ENCODE measurements at regions not wholly inside any gene's neighbourhood (a gene's known extent, or its start where the extent isn't known, plus 50 kb on each side); places are given as distances from the start of the nearest gene placed in this dataset.

DNA sequence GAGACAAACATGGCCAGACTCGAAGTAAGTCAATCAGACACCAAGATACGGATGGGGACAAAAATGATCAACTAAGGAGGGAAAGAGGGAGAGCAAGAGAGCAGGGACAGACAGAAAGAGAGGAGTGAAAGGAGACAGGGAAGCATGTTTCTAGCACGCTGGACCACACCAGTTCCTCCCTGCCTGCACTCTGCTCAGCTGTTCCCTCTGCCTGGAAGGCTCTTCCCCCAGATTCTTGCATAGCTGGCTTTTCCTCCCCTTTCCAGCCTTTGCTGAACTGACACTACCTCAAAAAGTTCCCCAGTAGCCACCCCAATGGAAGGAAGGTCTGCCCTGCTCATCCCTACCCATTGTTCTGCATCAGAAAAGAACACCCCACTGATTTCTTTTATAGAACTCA lies 185.9 kb downstream of the MAFB start:
- in situ Hi-C loops (cut with MboI) = no loop called here
- H3K27ac ChIP-seq = no peak overlapping the region
- H3K4me1 ChIP-seq (ENCODE audit: insufficient read depth) = peaks cover 27% of the 10 kb centered on the region
- no peak overlapping the region for H3K9ac ChIP-seq
- H3K79me2 ChIP-seq (ENCODE audit: insufficient read depth) = no peaks in the 10 kb centered on the region
- no peaks in the 10 kb centered on the region for H3K27me3 ChIP-seq (replicated peaks; ENCODE audit: insufficient read depth)
- H3K4me3 ChIP-seq = no peak overlapping the region
- TF ChIP-seq EZH2phosphoT487 (IDR thresholded peaks at IDR 0.05; ENCODE audit: insufficient read depth, low read depth) = no peak
- TF ChIP-seq EZH2 (IDR thresholded peaks at IDR 0.05; ENCODE audit: insufficient read depth, poor library complexity, severe bottlenecking) = no peak
- no peak overlapping the region for H3K4me2 ChIP-seq (ENCODE audit: unreplicated experiment)
- peaks cover 26% of the 10 kb centered on the region for H3F3A ChIP-seq (ENCODE audit: insufficient read depth)
- no peaks in the 10 kb centered on the region for H3K9me3 ChIP-seq (ENCODE audit: low read depth)
- no peak overlapping the region for H2AFZ ChIP-seq
- peaks cover 4% of the 10 kb centered on the region; the same call in 1 of the 2 replicates for H3K9me2 ChIP-seq (ENCODE audit: insufficient read depth)
- WGBS, 2 experiments (ENCODE audit: low coverage in 1 of 2, low lambda C conversion rate in 2 of 2, missing lambda C conversion rate in 2 of 2) = 97 to 100% methylated on average over 3 of the region's 3 CpGs
- no peaks in the 10 kb centered on the region for H4K20me1 ChIP-seq (ENCODE audit: insufficient read depth)
- no peak for DNase-seq
- H3K36me3 ChIP-seq (ENCODE audit: low read depth) = no peaks in the 10 kb centered on the region

- in situ Hi-C loops (cut with MboI) = no loop called here
- no peaks in the 10 kb centered on the region for H4K20me1 ChIP-seq (ENCODE audit: insufficient read depth)
- no peaks in the 10 kb centered on the region for H3K27me3 ChIP-seq (replicated peaks; ENCODE audit: insufficient read depth)
- H3K9me3 ChIP-seq (ENCODE audit: low read depth) = no peaks in the 10 kb centered on the region
- H3K9ac ChIP-seq = no peak overlapping the region
- peaks cover 26% of the 10 kb centered on the region for H3K4me1 ChIP-seq (ENCODE audit: insufficient read depth)
- H3K27ac ChIP-seq = no peak overlapping the region
- no peak overlapping the region for H3K4me3 ChIP-seq
- 98 to 99% methylated on average over 8 of the region's 8 CpGs for WGBS, 2 experiments (ENCODE audit: low coverage in 1 of 2, low lambda C conversion rate in 2 of 2, missing lambda C conversion rate in 2 of 2)
- peaks cover 29% of the 10 kb centered on the region for H3F3A ChIP-seq (ENCODE audit: insufficient read depth)
- TF ChIP-seq EZH2phosphoT487 (IDR thresholded peaks at IDR 0.05; ENCODE audit: insufficient read depth, low read depth) (no peak), EZH2 (IDR thresholded peaks at IDR 0.05; ENCODE audit: insufficient read depth, poor library complexity, severe bottlenecking) (no peak)
- no peak overlapping the region for H3K4me2 ChIP-seq (ENCODE audit: unreplicated experiment)
- peaks cover 4% of the 10 kb centered on the region; the same call in 1 of the 2 replicates for H3K9me2 ChIP-seq (ENCODE audit: insufficient read depth)
- no peak overlapping the region for H2AFZ ChIP-seq
- no peaks in the 10 kb centered on the region for H3K36me3 ChIP-seq (ENCODE audit: low read depth)
- DNase-seq = no peak
- H3K79me2 ChIP-seq (ENCODE audit: insufficient read depth) = no peaks in the 10 kb centered on the region
Observed at GRCh38 chr20:40502576-40502975, 186.5 kb downstream of the MAFB start.

DNA sequence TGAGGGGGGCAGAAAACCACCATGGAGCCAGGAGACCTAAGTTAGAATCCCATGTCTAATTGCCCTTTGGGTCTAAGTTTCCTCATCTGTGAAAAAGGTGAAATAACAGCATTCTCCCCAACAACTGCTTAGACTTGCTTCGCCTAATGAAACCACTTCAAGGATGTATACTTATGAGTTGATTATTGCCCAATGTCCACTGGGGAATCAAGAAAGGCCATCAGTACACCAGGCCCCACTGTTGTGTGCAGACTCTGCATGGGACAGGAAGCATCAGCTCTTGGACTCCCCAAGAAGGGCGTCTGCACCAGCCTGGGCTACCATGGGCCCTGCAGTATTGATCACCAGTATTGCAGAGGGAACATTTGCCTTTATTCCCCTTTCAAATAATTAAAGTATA lies 189.6 kb downstream of the MAFB start:
- H2AFZ ChIP-seq = no peak overlapping the region
- H3K4me3 ChIP-seq = no peak overlapping the region
- H3K4me2 ChIP-seq (ENCODE audit: unreplicated experiment) = no peak overlapping the region
- no peak overlapping the region for H3K9ac ChIP-seq
- no peaks in the 10 kb centered on the region for H3K79me2 ChIP-seq (ENCODE audit: insufficient read depth)
- no peaks in the 10 kb centered on the region for H3K36me3 ChIP-seq (ENCODE audit: low read depth)
- 95 to 100% methylated on average over 2 of the region's 2 CpGs for WGBS, 2 experiments (ENCODE audit: low coverage in 1 of 2, low lambda C conversion rate in 2 of 2, missing lambda C conversion rate in 2 of 2)
- in situ Hi-C loops (cut with MboI) = no loop called here
- H4K20me1 ChIP-seq (ENCODE audit: insufficient read depth) = no peaks in the 10 kb centered on the region
- H3K27ac ChIP-seq = no peak overlapping the region
- peaks cover 14% of the 10 kb centered on the region for H3K4me1 ChIP-seq (ENCODE audit: insufficient read depth)
- no peaks in the 10 kb centered on the region for H3K9me3 ChIP-seq (ENCODE audit: low read depth)
- H3F3A ChIP-seq (ENCODE audit: insufficient read depth) = peaks cover 14% of the 10 kb centered on the region
- H3K9me2 ChIP-seq (ENCODE audit: insufficient read depth) = peaks cover 4% of the 10 kb centered on the region; the same call in 1 of the 2 replicates
- no peak for TF ChIP-seq EZH2 (IDR thresholded peaks at IDR 0.05; ENCODE audit: insufficient read depth, poor library complexity, severe bottlenecking)
- TF ChIP-seq EZH2phosphoT487 (IDR thresholded peaks at IDR 0.05; ENCODE audit: insufficient read depth, low read depth) = no peak
- no peaks in the 10 kb centered on the region for H3K27me3 ChIP-seq (replicated peaks; ENCODE audit: insufficient read depth)
- no peak for DNase-seq

- Histone ChIP-seq H4K20me1 (ENCODE audit: insufficient read depth) (no peaks in the 10 kb centered on the region), H3F3A (ENCODE audit: insufficient read depth) (peaks cover 23% of the 10 kb centered on the region), H3K9me2 (ENCODE audit: insufficient read depth) (peaks cover 4% of the 10 kb centered on the region; the same call in 1 of the 2 replicates), H3K36me3 (ENCODE audit: low read depth) (no peaks in the 10 kb centered on the region), H3K79me2 (ENCODE audit: insufficient read depth) (no peaks in the 10 kb centered on the region), H3K9me3 (ENCODE audit: low read depth) (no peaks in the 10 kb centered on the region), H2AFZ (peak overlapping the region; percentile 36), H3K4me2 (ENCODE audit: unreplicated experiment) (peak overlapping the region; percentile 33), H3K9ac (no peak overlapping the region), H3K27me3 (replicated peaks; ENCODE audit: insufficient read depth) (no peaks in the 10 kb centered on the region), H3K4me1 (ENCODE audit: insufficient read depth) (peaks cover 23% of the 10 kb centered on the region), H3K27ac (peak overlapping the region; percentile 62), H3K4me3 (no peak overlapping the region)
- TF ChIP-seq EZH2 (IDR thresholded peaks at IDR 0.05; ENCODE audit: insufficient read depth, poor library complexity, severe bottlenecking) = no peak
- TF ChIP-seq EZH2phosphoT487 (IDR thresholded peaks at IDR 0.05; ENCODE audit: insufficient read depth, low read depth) = no peak
- WGBS, 2 experiments (ENCODE audit: low coverage in 1 of 2, low lambda C conversion rate in 2 of 2, missing lambda C conversion rate in 2 of 2) = 38 to 40% methylated on average over 4 of the region's 4 CpGs
- in situ Hi-C loops (cut with MboI) = no loop called here
- DNase-seq = peak; percentile 71
Observed at GRCh38 chr20:40497899-40498691, 190.9 kb downstream of the MAFB start.
